ENCODE measurements at regions not wholly inside any gene's neighbourhood (a gene's known extent, or its start where the extent isn't known, plus 50 kb on each side); places are given as distances from the start of the nearest gene placed in this dataset.

DNA sequence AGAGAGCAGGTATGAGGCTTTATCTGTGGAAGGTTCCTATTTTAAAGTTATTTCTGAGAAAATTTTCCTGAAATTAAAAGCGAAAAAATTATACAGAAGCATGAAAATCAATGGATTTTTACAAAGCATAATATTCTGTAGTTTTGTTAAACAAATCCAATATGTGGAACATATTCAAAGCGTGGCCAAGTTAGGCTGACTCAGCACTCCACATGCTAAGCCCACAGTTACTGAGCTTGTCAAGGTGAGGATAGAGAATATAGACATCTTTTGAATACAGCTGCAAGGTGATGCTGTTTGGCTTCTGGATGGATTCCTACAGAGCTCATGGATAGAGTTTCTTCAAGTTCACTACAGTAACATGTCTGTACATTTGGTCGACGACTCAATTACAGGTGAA is 302.5 kb downstream of the C3orf38 start:
- H3K27ac Mint-ChIP-seq, result no peak overlapping the region
- no peaks in the 10 kb centered on the region for H3K4me1 Mint-ChIP-seq
- ATAC-seq (ENCODE audit: low read depth in 2 of 2), result no peak
- no peak for DNase-seq
- no peaks in the 10 kb centered on the region for H3K36me3 ChIP-seq (ENCODE audit: control insufficient read depth, insufficient read depth, low read length)
- H3K27me3 Mint-ChIP-seq, result no peaks in the 10 kb centered on the region
- no peak overlapping the region for H3K27ac ChIP-seq (ENCODE audit: insufficient read depth, low read length, poor library complexity, severe bottlenecking)
- H3K27me3 ChIP-seq (ENCODE audit: control insufficient read depth, insufficient read depth, low read length), result no peaks in the 10 kb centered on the region
- no peaks in the 10 kb centered on the region for H3K9me3 ChIP-seq (ENCODE audit: control insufficient read depth in 2 of 2, low read length in 2 of 2)
- no peak overlapping the region for H3K4me3 Mint-ChIP-seq
- H3K4me3 ChIP-seq (ENCODE audit: low read depth, low read length), result no peak overlapping the region
- H3K36me3 Mint-ChIP-seq, result no peaks in the 10 kb centered on the region
- H3K9me3 Mint-ChIP-seq, result peaks cover 0 to 21% (median 5%) of the 10 kb centered on the region in 7 donors
- no peaks in the 10 kb centered on the region for H3K4me1 ChIP-seq (ENCODE audit: control insufficient read depth, insufficient read depth, low read length, poor library complexity, severe bottlenecking)

DNA sequence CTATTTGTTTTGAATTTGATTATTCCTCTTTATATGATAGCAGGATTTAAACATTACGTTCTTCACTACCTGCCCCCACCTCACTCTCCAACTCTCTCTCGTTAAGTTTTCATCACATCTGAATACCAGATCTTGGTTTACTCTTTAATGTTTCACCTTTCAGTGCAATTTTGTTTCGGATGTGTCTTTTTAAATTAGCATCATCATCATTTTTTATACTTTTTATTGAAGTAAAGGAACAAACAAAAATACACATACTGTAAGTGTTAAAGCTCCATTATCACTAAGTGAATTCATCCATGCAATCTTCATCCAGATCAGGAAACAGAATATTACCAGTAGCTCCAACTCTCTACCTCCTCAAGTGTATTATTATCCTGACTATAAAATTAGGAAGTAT is 310.6 kb downstream of the C3orf38 start:
- H3K9me3 Mint-ChIP-seq, result peaks cover 2 to 31% (median 7%) of the 10 kb centered on the region in 7 donors
- H3K27me3 Mint-ChIP-seq, result no peaks in the 10 kb centered on the region
- Histone ChIP-seq H3K27ac (ENCODE audit: insufficient read depth, low read length, poor library complexity, severe bottlenecking) (no peak overlapping the region), H3K9me3 (ENCODE audit: control insufficient read depth in 2 of 2, low read length in 2 of 2) (no peaks in the 10 kb centered on the region), H3K27me3 (ENCODE audit: control insufficient read depth, insufficient read depth, low read length) (no peaks in the 10 kb centered on the region), H3K4me3 (ENCODE audit: low read depth, low read length) (no peak overlapping the region), H3K36me3 (ENCODE audit: control insufficient read depth, insufficient read depth, low read length) (no peaks in the 10 kb centered on the region), H3K4me1 (ENCODE audit: control insufficient read depth, insufficient read depth, low read length, poor library complexity, severe bottlenecking) (no peaks in the 10 kb centered on the region)
- H3K36me3 Mint-ChIP-seq, result no peaks in the 10 kb centered on the region
- H3K4me3 Mint-ChIP-seq, result no peak overlapping the region
- H3K27ac Mint-ChIP-seq, result no peak overlapping the region
- ATAC-seq (ENCODE audit: low read depth in 2 of 2) (no peak), DNase-seq (no peak)
- no peaks in the 10 kb centered on the region for H3K4me1 Mint-ChIP-seq

DNA sequence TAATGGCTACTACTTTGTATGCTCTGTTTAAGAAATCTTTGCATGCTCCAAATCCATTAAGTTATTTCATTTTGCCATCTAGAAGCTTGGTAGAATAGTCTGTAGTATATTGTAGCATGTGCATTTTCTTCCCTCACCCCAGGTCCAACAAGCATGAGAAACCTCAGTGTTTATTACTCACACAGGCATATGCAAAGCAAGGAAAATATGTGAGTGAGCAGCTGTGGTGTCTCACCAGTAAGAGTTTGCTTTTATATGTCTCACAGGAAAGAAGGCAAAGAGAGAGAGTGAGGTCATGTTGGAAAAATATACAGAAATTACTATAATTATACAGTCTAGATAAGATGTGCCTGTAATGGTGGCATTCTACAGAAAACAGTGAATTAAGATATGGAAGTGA is 312.5 kb downstream of the C3orf38 start:
- Mint-ChIP-seq H3K4me3 (no peak overlapping the region), H3K4me1 (no peaks in the 10 kb centered on the region), H3K9me3 (peaks cover 3 to 26% (median 10%) of the 10 kb centered on the region in 7 donors), H3K27ac (no peak overlapping the region), H3K27me3 (no peaks in the 10 kb centered on the region), H3K36me3 (no peaks in the 10 kb centered on the region)
- Histone ChIP-seq H3K9me3 (ENCODE audit: control insufficient read depth in 2 of 2, low read length in 2 of 2) (peaks cover 0 to 2% of the 10 kb centered on the region in 2 experiments), H3K4me1 (ENCODE audit: control insufficient read depth, insufficient read depth, low read length, poor library complexity, severe bottlenecking) (no peaks in the 10 kb centered on the region), H3K36me3 (ENCODE audit: control insufficient read depth, insufficient read depth, low read length) (no peaks in the 10 kb centered on the region), H3K4me3 (ENCODE audit: low read depth, low read length) (no peak overlapping the region), H3K27me3 (ENCODE audit: control insufficient read depth, insufficient read depth, low read length) (no peaks in the 10 kb centered on the region), H3K27ac (ENCODE audit: insufficient read depth, low read length, poor library complexity, severe bottlenecking) (no peak overlapping the region)
- DNase-seq, result no peak
- no peak for ATAC-seq (ENCODE audit: low read depth in 2 of 2)

DNA sequence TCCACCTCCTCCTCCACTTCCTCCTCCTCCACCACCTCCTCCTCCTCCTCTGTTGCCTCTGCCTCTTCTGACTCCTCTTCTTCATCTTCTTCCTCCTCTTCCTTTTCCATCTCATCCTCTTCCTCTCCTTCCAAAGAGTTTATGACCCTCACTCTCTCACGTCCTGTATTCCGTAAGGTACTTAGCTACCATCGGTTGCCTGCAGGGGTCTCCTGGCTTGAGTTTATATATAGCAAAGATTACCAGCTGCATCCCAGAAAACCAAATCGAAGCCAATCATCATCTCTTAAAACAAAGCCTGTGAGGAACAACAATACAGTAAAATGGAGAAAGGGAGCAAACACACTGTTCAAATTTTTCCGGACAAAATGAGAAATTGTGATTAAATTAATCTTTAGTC is 317.4 kb downstream of the C3orf38 start:
- ATAC-seq (ENCODE audit: low read depth in 2 of 2) (no peak), DNase-seq (no peak)
- Mint-ChIP-seq H3K36me3 (no peaks in the 10 kb centered on the region), H3K27me3 (no peaks in the 10 kb centered on the region), H3K27ac (no peak overlapping the region), H3K4me3 (no peak overlapping the region), H3K4me1 (no peaks in the 10 kb centered on the region), H3K9me3 (peaks cover 4 to 26% (median 10%) of the 10 kb centered on the region in 7 donors)
- Histone ChIP-seq H3K4me1 (ENCODE audit: control insufficient read depth, insufficient read depth, low read length, poor library complexity, severe bottlenecking) (no peaks in the 10 kb centered on the region), H3K9me3 (ENCODE audit: control insufficient read depth in 2 of 2, low read length in 2 of 2) (peaks cover 0 to 5% of the 10 kb centered on the region in 2 experiments), H3K27ac (ENCODE audit: insufficient read depth, low read length, poor library complexity, severe bottlenecking) (no peak overlapping the region), H3K27me3 (ENCODE audit: control insufficient read depth, insufficient read depth, low read length) (no peaks in the 10 kb centered on the region), H3K4me3 (ENCODE audit: low read depth, low read length) (no peak overlapping the region), H3K36me3 (ENCODE audit: control insufficient read depth, insufficient read depth, low read length) (no peaks in the 10 kb centered on the region)

DNA sequence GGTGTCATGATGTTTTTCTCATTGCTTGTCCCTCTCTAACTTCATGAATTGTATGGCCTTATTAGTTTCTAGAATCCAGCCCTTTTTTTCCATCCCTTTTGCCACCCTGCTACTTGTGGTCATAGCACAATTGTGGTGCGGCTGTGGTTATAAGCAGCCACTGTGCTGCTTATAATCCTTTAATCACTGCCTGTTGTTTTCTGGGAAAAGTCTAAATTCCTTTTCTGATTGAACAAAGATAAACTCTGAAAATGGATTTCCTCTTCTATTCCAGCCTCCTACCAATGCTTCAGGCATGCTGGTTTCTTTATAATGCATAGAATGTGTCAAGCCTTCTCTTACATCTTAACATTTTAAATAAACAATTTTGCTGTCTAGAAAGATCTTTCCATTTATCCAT is 319.5 kb downstream of the C3orf38 start:
- Mint-ChIP-seq H3K4me1 (no peaks in the 10 kb centered on the region), H3K27ac (no peak overlapping the region), H3K9me3 (peaks cover 4 to 26% (median 11%) of the 10 kb centered on the region in 7 donors), H3K36me3 (no peaks in the 10 kb centered on the region), H3K4me3 (no peak overlapping the region), H3K27me3 (no peaks in the 10 kb centered on the region)
- no peak overlapping the region for H3K27ac ChIP-seq (ENCODE audit: insufficient read depth, low read length, poor library complexity, severe bottlenecking)
- no peak overlapping the region for H3K4me3 ChIP-seq (ENCODE audit: low read depth, low read length)
- no peak for DNase-seq
- H3K9me3 ChIP-seq (ENCODE audit: control insufficient read depth in 2 of 2, low read length in 2 of 2), result peaks cover 0 to 5% of the 10 kb centered on the region in 2 experiments
- no peaks in the 10 kb centered on the region for H3K36me3 ChIP-seq (ENCODE audit: control insufficient read depth, insufficient read depth, low read length)
- ATAC-seq (ENCODE audit: low read depth in 2 of 2), result no peak
- no peaks in the 10 kb centered on the region for H3K4me1 ChIP-seq (ENCODE audit: control insufficient read depth, insufficient read depth, low read length, poor library complexity, severe bottlenecking)
- no peaks in the 10 kb centered on the region for H3K27me3 ChIP-seq (ENCODE audit: control insufficient read depth, insufficient read depth, low read length)

DNA sequence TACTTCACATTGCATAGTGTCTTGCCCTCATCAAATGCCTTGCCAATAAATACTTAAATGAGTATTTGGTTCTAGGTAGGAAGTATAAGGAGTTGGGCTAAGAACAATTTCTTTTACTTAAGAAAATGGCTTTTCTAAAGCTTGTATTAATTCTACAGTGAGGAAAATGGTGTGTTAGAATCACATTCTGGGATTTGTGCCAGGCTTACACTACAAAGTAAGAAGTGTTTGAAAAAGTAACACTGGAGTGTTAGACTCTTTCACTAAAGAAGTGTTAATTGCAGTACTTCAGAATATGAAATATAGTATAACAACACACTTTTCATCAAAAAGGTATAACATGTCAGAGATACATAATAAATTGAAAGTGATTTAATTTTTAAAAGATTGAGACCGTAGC is 328.7 kb downstream of the C3orf38 start:
- no peak for ATAC-seq (ENCODE audit: low read depth in 2 of 2)

DNA sequence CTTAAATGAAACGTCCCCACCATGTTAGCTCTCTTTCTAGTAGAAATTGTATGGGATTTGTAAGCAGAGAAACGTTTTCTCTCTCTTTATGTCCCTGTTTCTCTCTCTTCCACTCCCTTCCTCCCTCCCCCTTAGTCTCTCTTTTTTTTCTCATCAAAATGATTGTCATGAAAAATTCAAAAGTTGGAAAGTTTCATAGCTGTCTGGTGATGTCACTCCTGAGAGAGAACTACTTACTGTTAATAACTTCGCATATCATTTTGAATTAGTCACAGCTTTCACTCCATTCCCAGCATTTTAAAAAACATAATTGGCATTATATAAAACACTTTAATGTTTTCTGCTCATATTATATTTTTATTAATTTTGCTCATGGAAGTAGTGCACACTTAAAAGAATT is 331.1 kb downstream of the C3orf38 start:
- H3K27ac Mint-ChIP-seq, result no peak overlapping the region
- no peak for ATAC-seq (ENCODE audit: low read depth in 2 of 2)
- no peaks in the 10 kb centered on the region for H3K36me3 ChIP-seq (ENCODE audit: control insufficient read depth, insufficient read depth, low read length)
- peaks cover 0 to 2% of the 10 kb centered on the region in 2 experiments for H3K9me3 ChIP-seq (ENCODE audit: control insufficient read depth in 2 of 2, low read length in 2 of 2)
- H3K27me3 ChIP-seq (ENCODE audit: control insufficient read depth, insufficient read depth, low read length), result no peaks in the 10 kb centered on the region
- no peaks in the 10 kb centered on the region for H3K27me3 Mint-ChIP-seq
- no peak overlapping the region for H3K27ac ChIP-seq (ENCODE audit: insufficient read depth, low read length, poor library complexity, severe bottlenecking)
- no peaks in the 10 kb centered on the region for H3K4me1 ChIP-seq (ENCODE audit: control insufficient read depth, insufficient read depth, low read length, poor library complexity, severe bottlenecking)
- H3K9me3 Mint-ChIP-seq, result peaks cover 0 to 13% (median 6%) of the 10 kb centered on the region in 7 donors
- no peak overlapping the region for H3K4me3 ChIP-seq (ENCODE audit: low read depth, low read length)
- H3K4me1 Mint-ChIP-seq, result no peaks in the 10 kb centered on the region
- no peak for DNase-seq
- no peak overlapping the region for H3K4me3 Mint-ChIP-seq
- H3K36me3 Mint-ChIP-seq, result no peaks in the 10 kb centered on the region

More for the DNA sequence above, 328.7 kb downstream of the C3orf38 start:
- Mint-ChIP-seq H3K4me1 (no peaks in the 10 kb centered on the region), H3K36me3 (no peaks in the 10 kb centered on the region), H3K27ac (no peak overlapping the region), H3K4me3 (no peak overlapping the region), H3K9me3 (peaks cover 0 to 13% (median 6%) of the 10 kb centered on the region in 7 donors), H3K27me3 (no peaks in the 10 kb centered on the region)
- H3K27me3 ChIP-seq (ENCODE audit: control insufficient read depth, insufficient read depth, low read length), result no peaks in the 10 kb centered on the region
- peaks cover 0 to 2% of the 10 kb centered on the region in 2 experiments for H3K9me3 ChIP-seq (ENCODE audit: control insufficient read depth in 2 of 2, low read length in 2 of 2)
- DNase-seq, result no peak
- H3K4me1 ChIP-seq (ENCODE audit: control insufficient read depth, insufficient read depth, low read length, poor library complexity, severe bottlenecking), result no peaks in the 10 kb centered on the region
- no peaks in the 10 kb centered on the region for H3K36me3 ChIP-seq (ENCODE audit: control insufficient read depth, insufficient read depth, low read length)
- no peak overlapping the region for H3K27ac ChIP-seq (ENCODE audit: insufficient read depth, low read length, poor library complexity, severe bottlenecking)
- H3K4me3 ChIP-seq (ENCODE audit: low read depth, low read length), result no peak overlapping the region

DNA sequence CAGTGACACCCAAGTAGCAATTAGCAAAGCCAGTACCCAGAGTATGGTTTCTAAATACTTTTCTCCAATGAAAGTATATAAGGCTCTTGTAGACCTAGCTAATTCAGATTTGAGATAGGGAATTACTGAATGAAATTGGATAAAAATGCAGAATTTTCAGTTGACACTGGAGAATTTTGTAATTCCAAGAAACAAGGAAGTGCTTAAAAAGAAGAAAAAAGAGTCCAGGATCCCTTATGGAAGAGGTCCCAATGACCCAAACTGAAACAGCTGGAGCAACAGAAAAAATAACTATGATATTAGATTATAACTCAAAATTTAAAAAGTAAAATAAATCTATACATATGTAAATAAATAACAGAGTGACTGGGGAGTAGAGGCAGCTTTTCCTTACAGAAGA is 335.2 kb downstream of the C3orf38 start:
- H3K36me3 Mint-ChIP-seq, result no peaks in the 10 kb centered on the region
- Histone ChIP-seq H3K4me3 (ENCODE audit: low read depth, low read length) (no peak overlapping the region), H3K36me3 (ENCODE audit: control insufficient read depth, insufficient read depth, low read length) (no peaks in the 10 kb centered on the region), H3K27me3 (ENCODE audit: control insufficient read depth, insufficient read depth, low read length) (no peaks in the 10 kb centered on the region), H3K27ac (ENCODE audit: insufficient read depth, low read length, poor library complexity, severe bottlenecking) (no peak overlapping the region), H3K4me1 (ENCODE audit: control insufficient read depth, insufficient read depth, low read length, poor library complexity, severe bottlenecking) (no peaks in the 10 kb centered on the region), H3K9me3 (ENCODE audit: control insufficient read depth in 2 of 2, low read length in 2 of 2) (no peaks in the 10 kb centered on the region)
- ATAC-seq (ENCODE audit: low read depth in 2 of 2), result no peak
- no peak overlapping the region for H3K4me3 Mint-ChIP-seq
- no peak overlapping the region for H3K27ac Mint-ChIP-seq
- no peak for DNase-seq
- H3K9me3 Mint-ChIP-seq, result peaks cover 0 to 9% (median 5%) of the 10 kb centered on the region in 7 donors
- no peaks in the 10 kb centered on the region for H3K27me3 Mint-ChIP-seq
- H3K4me1 Mint-ChIP-seq, result no peaks in the 10 kb centered on the region
